ENCODE measurements at regions not wholly inside any gene's neighbourhood (a gene's known extent, or its start where the extent isn't known, plus 50 kb on each side); places are given as distances from the start of the nearest gene placed in this dataset.

DNA sequence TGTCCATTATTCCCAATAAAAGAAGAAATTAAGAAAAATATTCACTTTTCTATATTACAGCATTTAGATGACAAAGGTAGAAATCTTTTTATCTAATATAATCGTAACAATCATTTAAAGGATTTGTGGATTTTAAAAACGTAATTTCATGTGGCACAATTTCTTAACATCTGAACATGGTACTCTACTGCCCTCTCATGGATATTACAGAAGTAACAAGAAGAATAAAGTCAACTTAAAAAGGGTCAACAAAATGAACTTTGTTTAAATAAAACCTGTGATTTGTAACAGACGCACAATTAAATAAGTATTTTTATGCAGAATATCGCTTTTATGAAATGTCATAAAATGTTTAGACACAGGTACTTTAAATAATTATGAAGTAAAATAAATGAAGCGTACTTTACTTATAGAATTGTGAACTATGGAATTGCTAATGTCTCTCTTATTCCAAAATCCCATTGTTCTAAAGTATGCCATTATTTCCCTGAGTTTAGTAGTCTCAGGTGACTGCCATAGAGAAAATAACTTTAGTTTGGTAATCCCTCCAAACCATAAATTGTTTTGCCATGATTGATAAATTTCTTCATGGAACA, 366.8 kb upstream of the ZNF385D start:
- TF ChIP-seq FOXP2 (optimal IDR thresholded peaks at IDR 0.05; ENCODE audit: borderline replicate concordance, extremely low read depth, extremely low read length, insufficient read depth) (no peak), TAF1 (IDR thresholded peaks at IDR 0.05; ENCODE audit: borderline replicate concordance, insufficient read depth, low read length) (no peak), SIN3A (IDR thresholded peaks at IDR 0.05; ENCODE audit: borderline replicate concordance, insufficient read depth, low read length) (no peak), POLR2AphosphoS5 (IDR thresholded peaks at IDR 0.05; ENCODE audit: low read depth, low read length) (no peak)
- TF ChIP-seq, protein P1, sequence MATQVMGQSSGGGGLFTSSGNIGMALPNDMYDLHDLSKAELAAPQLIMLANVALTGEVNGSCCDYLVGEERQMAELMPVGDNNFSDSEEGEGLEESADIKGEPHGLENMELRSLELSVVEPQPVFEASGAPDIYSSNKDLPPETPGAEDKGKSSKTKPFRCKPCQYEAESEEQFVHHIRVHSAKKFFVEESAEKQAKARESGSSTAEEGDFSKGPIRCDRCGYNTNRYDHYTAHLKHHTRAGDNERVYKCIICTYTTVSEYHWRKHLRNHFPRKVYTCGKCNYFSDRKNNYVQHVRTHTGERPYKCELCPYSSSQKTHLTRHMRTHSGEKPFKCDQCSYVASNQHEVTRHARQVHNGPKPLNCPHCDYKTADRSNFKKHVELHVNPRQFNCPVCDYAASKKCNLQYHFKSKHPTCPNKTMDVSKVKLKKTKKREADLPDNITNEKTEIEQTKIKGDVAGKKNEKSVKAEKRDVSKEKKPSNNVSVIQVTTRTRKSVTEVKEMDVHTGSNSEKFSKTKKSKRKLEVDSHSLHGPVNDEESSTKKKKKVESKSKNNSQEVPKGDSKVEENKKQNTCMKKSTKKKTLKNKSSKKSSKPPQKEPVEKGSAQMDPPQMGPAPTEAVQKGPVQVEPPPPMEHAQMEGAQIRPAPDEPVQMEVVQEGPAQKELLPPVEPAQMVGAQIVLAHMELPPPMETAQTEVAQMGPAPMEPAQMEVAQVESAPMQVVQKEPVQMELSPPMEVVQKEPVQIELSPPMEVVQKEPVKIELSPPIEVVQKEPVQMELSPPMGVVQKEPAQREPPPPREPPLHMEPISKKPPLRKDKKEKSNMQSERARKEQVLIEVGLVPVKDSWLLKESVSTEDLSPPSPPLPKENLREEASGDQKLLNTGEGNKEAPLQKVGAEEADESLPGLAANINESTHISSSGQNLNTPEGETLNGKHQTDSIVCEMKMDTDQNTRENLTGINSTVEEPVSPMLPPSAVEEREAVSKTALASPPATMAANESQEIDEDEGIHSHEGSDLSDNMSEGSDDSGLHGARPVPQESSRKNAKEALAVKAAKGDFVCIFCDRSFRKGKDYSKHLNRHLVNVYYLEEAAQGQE (IDR thresholded peaks at IDR 0.05; ENCODE audit: insufficient read depth in 1 of 2, low read depth in 2 of 2, low read length in 2 of 2): no peak

DNA sequence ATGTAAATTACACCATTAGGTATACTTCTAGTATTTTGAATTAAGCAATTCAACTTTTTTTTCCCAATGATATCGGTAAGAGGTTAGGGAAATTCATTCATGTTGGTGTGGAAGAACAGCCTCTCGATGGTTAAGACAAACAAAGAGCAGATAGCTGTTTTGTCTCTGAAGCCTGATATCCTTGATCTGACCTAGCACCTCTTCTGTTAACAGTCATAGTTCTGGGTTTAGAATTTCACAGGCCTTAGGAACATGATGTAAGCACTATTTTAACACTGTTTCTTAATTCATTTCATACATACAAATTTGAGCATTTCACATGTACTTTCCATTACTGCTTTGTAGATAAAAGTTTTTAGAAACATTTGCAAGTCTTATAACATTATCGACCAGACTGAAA, 367.5 kb upstream of the ZNF385D start:
- TF ChIP-seq SIN3A (IDR thresholded peaks at IDR 0.05; ENCODE audit: borderline replicate concordance, insufficient read depth, low read length): no peak
- TF ChIP-seq, protein P1 (IDR thresholded peaks at IDR 0.05; ENCODE audit: insufficient read depth in 1 of 2, low read depth in 2 of 2, low read length in 2 of 2): no peak
- TF ChIP-seq TAF1 (IDR thresholded peaks at IDR 0.05; ENCODE audit: borderline replicate concordance, insufficient read depth, low read length): no peak
- no peak for TF ChIP-seq POLR2AphosphoS5 (IDR thresholded peaks at IDR 0.05; ENCODE audit: low read depth, low read length)
- no peak for TF ChIP-seq FOXP2 (optimal IDR thresholded peaks at IDR 0.05; ENCODE audit: borderline replicate concordance, extremely low read depth, extremely low read length, insufficient read depth)

DNA sequence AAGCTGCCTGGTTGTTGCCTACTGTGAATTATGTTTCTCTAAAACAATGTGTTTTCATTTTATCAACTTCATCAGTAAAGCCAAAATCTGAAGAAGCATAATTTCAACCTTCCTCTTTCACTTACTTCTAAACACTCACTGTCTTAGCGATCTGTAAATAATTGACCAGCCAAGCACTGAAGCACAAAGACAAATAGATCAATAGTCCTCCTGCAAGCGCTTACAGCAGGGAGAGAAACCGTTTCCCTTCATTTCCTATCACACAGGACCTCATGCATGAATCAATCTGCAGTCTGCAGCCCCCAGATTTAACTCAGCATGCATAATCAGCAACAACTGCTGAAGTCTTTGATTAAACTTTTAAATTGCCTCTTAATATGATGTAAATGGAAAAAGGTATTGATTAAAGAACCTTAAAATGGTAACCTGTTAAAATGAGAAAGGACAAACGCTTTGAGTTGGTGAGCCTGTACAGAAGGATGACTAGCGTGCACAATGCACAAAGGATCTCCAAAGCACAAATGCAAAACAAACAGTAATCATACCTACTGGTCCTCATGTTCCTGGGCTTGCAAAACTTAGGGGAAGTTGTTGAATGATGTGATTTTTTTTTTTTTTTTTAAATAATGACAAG, 370.2 kb upstream of the ZNF385D start:
- TF ChIP-seq, protein P1 (IDR thresholded peaks at IDR 0.05; ENCODE audit: insufficient read depth in 1 of 2, low read depth in 2 of 2, low read length in 2 of 2): no peak
- TF ChIP-seq TAF1 (IDR thresholded peaks at IDR 0.05; ENCODE audit: borderline replicate concordance, insufficient read depth, low read length): no peak
- TF ChIP-seq SIN3A (IDR thresholded peaks at IDR 0.05; ENCODE audit: borderline replicate concordance, insufficient read depth, low read length): no peak
- no peak for TF ChIP-seq FOXP2 (optimal IDR thresholded peaks at IDR 0.05; ENCODE audit: borderline replicate concordance, extremely low read depth, extremely low read length, insufficient read depth)
- no peak for TF ChIP-seq POLR2AphosphoS5 (IDR thresholded peaks at IDR 0.05; ENCODE audit: low read depth, low read length)

DNA sequence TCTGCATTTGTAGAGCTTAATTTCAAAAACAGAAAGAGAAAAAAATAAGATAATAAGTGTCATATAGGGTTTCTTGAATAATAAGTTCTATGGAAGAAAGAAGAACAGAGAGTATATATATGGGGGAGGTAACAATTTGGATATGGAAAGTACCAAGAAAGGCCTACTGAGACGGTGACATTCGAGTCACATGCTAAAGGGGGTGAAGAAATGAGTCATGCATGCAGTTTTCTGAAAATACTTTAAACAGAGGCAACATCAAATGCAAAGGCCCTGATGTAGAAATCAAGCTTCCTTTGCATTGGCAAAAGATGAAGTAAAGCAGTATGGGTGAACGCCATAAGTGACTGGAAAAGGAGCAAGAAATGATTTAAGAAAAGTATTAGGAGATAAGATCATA, 371.6 kb upstream of the ZNF385D start:
- no peak for TF ChIP-seq TAF1 (IDR thresholded peaks at IDR 0.05; ENCODE audit: borderline replicate concordance, insufficient read depth, low read length)
- TF ChIP-seq POLR2AphosphoS5 (IDR thresholded peaks at IDR 0.05; ENCODE audit: low read depth, low read length): no peak
- TF ChIP-seq, protein P1 (IDR thresholded peaks at IDR 0.05; ENCODE audit: insufficient read depth in 1 of 2, low read depth in 2 of 2, low read length in 2 of 2): no peak
- no peak for TF ChIP-seq SIN3A (IDR thresholded peaks at IDR 0.05; ENCODE audit: borderline replicate concordance, insufficient read depth, low read length)
- TF ChIP-seq FOXP2 (optimal IDR thresholded peaks at IDR 0.05; ENCODE audit: borderline replicate concordance, extremely low read depth, extremely low read length, insufficient read depth): no peak
